GM10248 (cell line): ENCODE measurements at regions not wholly inside any gene's neighbourhood (a gene's known extent, or its start where the extent isn't known, plus 50 kb on each side); places are given as distances from the start of the nearest gene placed in this dataset.

Source experiments
- CTCF ChIA-PET: fragments of 300-600 bp; sonication (Branson Sonifier 250); formaldehyde crosslinking; extraction: SDS; loops from one replicate; lab custom pipeline; 2021; ENCODE audit warnings: antibody characterized with exemption; lab: Yijun Ruan, JAX
- POLR2A ChIA-PET: fragments of 350-650 bp; sonication (Branson Sonifier 250); formaldehyde crosslinking; extraction: SDS; loops from one replicate; lab custom pipeline; 2020; ENCODE audit warnings: antibody characterized with exemption; lab: Yijun Ruan, JAX
- DNase-seq: peaks from one replicate; pipeline ENCODE4 v3.0.0; 2012; ENCODE audit errors: extremely low spot score
- CTCF ChIP-seq: IDR thresholded peaks from 2 replicates; pipeline ENCODE4 v1.5.1; 2012; ENCODE audit warnings: mild to moderate bottlenecking, low read depth; ENCODE audit errors: extremely low read depth, missing control alignments, control extremely low read depth

- TF ChIP-seq CTCF = no peak
- DNase-seq = no peak
- CTCF ChIA-PET = interaction anchor here (1.0 to 2.5 kb wide), 4 partner anchors 8 to 70 kb away, joined by 3 to 14 read pairs (median 4); no protein-coding TSS in a partner anchor
- POLR2A ChIA-PET = interaction anchor here (1.8 kb wide), 1 partner anchor 141 kb away, joined by 5 read pairs; the partner anchor contains the start of gene NFKBIZ
Observed at GRCh38 chr3:101989578-101990200, 140.4 kb downstream of the NFKBIZ start.

DNA sequence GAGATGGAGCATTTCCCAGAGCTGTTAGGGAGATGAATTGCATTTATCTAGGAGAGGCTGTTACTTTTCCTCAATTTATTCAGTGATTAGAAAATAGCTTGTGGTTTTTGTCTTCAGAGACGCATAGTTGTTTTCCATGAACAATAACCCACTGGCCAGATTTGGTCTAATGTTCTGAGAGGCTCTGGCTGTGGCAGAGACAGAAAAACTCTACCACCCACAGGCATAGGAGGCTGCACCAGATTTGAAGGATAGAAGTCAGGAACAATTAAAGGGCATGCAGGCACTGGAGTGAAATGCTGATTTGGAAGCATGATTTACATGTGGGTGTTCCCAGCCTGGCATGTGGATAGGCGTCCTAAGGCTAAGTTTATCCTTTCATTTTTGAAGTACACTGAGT is 143.5 kb downstream of the NFKBIZ start:
- TF ChIP-seq CTCF = no peak
- ChIA-PET POLR2A (no interaction called here), CTCF (interaction anchor here (0.9 to 2.0 kb wide), 2 partner anchors 10 to 13 kb away, joined by 3 to 7 read pairs; no protein-coding TSS in a partner anchor)
- DNase-seq = no peak

DNA sequence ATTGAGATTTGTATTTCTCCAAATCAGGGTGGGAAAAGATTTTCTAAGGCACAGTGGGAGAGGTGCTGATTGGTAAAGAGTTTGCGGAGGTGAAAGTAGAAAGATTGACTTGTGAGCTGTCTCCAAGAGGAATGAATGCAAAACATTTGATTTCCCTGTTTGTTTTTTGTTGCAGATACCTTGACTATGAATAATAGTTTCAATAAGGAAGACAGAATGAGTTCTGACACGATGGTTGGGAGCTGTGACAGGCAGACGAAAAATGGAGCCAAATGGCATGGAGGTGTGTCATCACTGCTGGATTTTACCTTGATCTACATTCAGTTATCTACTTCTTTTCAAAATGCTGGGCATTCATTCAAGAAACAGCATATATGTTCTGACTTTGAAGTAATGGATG is 145.1 kb downstream of the NFKBIZ start:
- POLR2A ChIA-PET = interaction anchor here (1.1 kb wide), 1 partner anchor 145 kb away, joined by 4 read pairs; the partner anchor contains the start of gene NFKBIZ
- no peak for DNase-seq
- CTCF ChIA-PET = interaction anchor here (1.0 to 2.4 kb wide), 4 partner anchors 11 to 231 kb away, joined by 3 to 9 read pairs (median 6); no protein-coding TSS in a partner anchor
- TF ChIP-seq CTCF = no peak

DNA sequence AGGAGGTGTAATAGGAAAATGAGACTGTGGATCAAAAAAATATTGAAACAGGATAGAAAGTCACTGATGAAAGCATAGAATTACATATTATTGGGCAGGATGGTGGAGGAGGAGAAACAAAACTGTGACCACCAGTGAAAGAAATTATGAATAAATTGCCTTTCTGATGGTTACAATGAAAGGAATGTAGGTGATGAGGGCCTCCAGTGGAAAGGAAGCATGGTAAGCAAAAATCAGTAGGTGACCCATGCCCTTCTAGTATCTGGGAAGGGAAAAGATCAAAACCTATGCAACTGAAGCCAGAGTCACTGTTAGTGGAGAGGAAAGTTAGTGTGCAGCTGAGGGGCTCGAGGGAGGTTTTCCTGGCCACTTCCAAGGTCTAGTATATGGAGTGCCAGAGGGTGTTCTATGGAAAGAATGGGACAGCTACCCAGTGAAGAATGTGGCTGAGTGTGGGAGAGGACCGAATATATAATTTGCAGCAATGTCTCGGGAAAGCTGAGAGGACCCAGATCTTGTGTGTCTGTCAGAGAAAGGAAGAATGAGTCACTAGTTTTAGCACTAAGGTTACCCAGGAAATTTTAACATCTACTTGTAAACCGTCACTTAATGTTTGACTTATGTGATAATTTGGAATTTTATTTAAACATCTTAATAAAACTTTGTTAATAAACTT is 146.2 kb downstream of the NFKBIZ start:
- CTCF ChIA-PET = interaction anchor here (1.0 to 2.4 kb wide), 8 partner anchors 10 to 230 kb away, joined by 3 to 9 read pairs (median 4); no protein-coding TSS in a partner anchor
- POLR2A ChIA-PET = interaction anchor here (0.8 kb wide), 1 partner anchor 146 kb away, joined by 3 read pairs; the partner anchor contains the start of gene NFKBIZ
- no peak for DNase-seq
- TF ChIP-seq CTCF = no peak

- ChIA-PET CTCF (interaction anchor here (0.8 to 2.4 kb wide), 9 partner anchors 9 to 194 kb away, joined by 3 to 9 read pairs (median 4); no protein-coding TSS in a partner anchor), POLR2A (interaction anchor here (0.6 kb wide), 1 partner anchor 133 kb away, joined by 3 read pairs; no protein-coding TSS in a partner anchor)
- TF ChIP-seq CTCF = no peak
- no peak for DNase-seq
Observed at GRCh38 chr3:101996832-101997231, 147.5 kb downstream of the NFKBIZ start.

GRCh38 chr3:101998256-101998926 is 149.1 kb downstream of the NFKBIZ start:
- ChIA-PET CTCF (interaction anchor here (0.7 to 1.6 kb wide), 6 partner anchors 9 to 227 kb away, joined by 3 to 5 read pairs (median 3); no protein-coding TSS in a partner anchor), POLR2A (no interaction called here)
- TF ChIP-seq CTCF = no peak
- no peak for DNase-seq
